Mesendoderm (in vitro differentiated cells): ENCODE measurements at regions not wholly inside any gene's neighbourhood (a gene's known extent, or its start where the extent isn't known, plus 50 kb on each side); places are given as distances from the start of the nearest gene placed in this dataset.
"Not testable (repeated sequence)": the region's sequence is repeated elsewhere in the genome, so short reads cannot be mapped to it uniquely, and the experiment has no call there.

Source experiments
- DNase-seq: peaks from one replicate; pipeline ENCODE4 v3.0.0; 2013
- H2AK5ac ChIP-seq: 2 replicates; pipeline ENCODE4 v1.6.1; 2013; ENCODE audit warnings: low read length, inconsistent platforms
- H2BK120ac ChIP-seq: 2 replicates; pipeline ENCODE4 v1.6.1; 2013; ENCODE audit warnings: low read depth, mild to moderate bottlenecking, low read length, moderate library complexity, mixed read lengths
- H2BK15ac ChIP-seq: replicated peaks from 2 replicates; pipeline ENCODE4 v1.6.1; 2013; ENCODE audit warnings: low read depth, mild to moderate bottlenecking, moderate library complexity
- H2BK5ac ChIP-seq: 2 replicates; pipeline ENCODE4 v1.6.1; 2013; ENCODE audit warnings: low read length, inconsistent platforms
- H3K18ac ChIP-seq: 2 replicates; pipeline ENCODE4 v1.6.1; 2013; ENCODE audit warnings: mild to moderate bottlenecking, low read length, mixed read lengths
- H3K23ac ChIP-seq: one replicate; pipeline ENCODE4 v1.6.1; 2013; ENCODE audit warnings: low read length
- H3K27ac ChIP-seq: 2 replicates; pipeline ENCODE4 v1.5.1; 2013; ENCODE audit warnings: low read depth, mild to moderate bottlenecking, inconsistent platforms, low read length, moderate library complexity
- H3K27me3 ChIP-seq: 2 replicates; pipeline ENCODE4 v1.6.1; 2013; ENCODE audit warnings: low read length, control low read depth, mild to moderate bottlenecking, inconsistent platforms; ENCODE audit not compliant: insufficient read depth, poor library complexity
- H3K36me3 ChIP-seq: 2 replicates; pipeline ENCODE4 v1.6.1; 2013; ENCODE audit warnings: low read length, inconsistent platforms; ENCODE audit not compliant: control insufficient read depth, insufficient read depth
- H3K4ac ChIP-seq: one replicate; pipeline ENCODE4 v1.6.1; 2013; ENCODE audit warnings: low read depth, mild to moderate bottlenecking, low read length, moderate library complexity
- H3K4me1 ChIP-seq: 2 replicates; pipeline ENCODE4 v1.6.1; 2013; ENCODE audit warnings: low read depth, low read length, inconsistent platforms; ENCODE audit not compliant: control insufficient read depth
- H3K4me2 ChIP-seq: 2 replicates; pipeline ENCODE4 v1.6.1; 2013; ENCODE audit warnings: low read length
- H3K4me3 ChIP-seq: 2 replicates; pipeline ENCODE4 v1.5.1; 2013; ENCODE audit warnings: mild to moderate bottlenecking, low read length
- H3K56ac ChIP-seq: one replicate; pipeline ENCODE4 v1.6.1; 2013; ENCODE audit warnings: low read length
- H3K79me1 ChIP-seq: 2 replicates; pipeline ENCODE4 v1.6.1; 2013; ENCODE audit warnings: low read length, inconsistent platforms
- H3K79me2 ChIP-seq: 2 replicates; pipeline ENCODE4 v1.6.1; 2013; ENCODE audit warnings: mild to moderate bottlenecking, low read length; ENCODE audit not compliant: control insufficient read depth, insufficient read depth
- H3K9ac ChIP-seq: 2 replicates; pipeline ENCODE4 v1.6.1; 2013; ENCODE audit warnings: low read length, inconsistent platforms
- H4K5ac ChIP-seq: one replicate; pipeline ENCODE4 v1.6.1; 2013; ENCODE audit warnings: low read length
- H4K8ac ChIP-seq: one replicate; pipeline ENCODE4 v1.6.1; 2013; ENCODE audit warnings: low read depth, mild to moderate bottlenecking, control low read depth, low read length, moderate library complexity
- WGBS: extraction: QIAGEN DNeasy Blood & Tissue Kit; methylation state at CpG from one replicate; pipeline ENCODE4 v1.1.7; 2013; ENCODE audit warnings: low lambda C conversion rate, missing lambda C conversion rate; ENCODE audit not compliant: insufficient coverage; ENCODE audit errors: extremely low coverage; 5-methylcytosine and 5-hydroxymethylcytosine counted together

- Histone ChIP-seq H2BK5ac (no peak overlapping the region), H3K9ac (no peak overlapping the region), H4K8ac (no peak overlapping the region), H3K36me3 (no peaks in the 10 kb centered on the region), H2AK5ac (no peak overlapping the region), H3K23ac (no peak overlapping the region), H3K56ac (no peak overlapping the region), H3K18ac (no peak overlapping the region), H3K4me2 (no peak overlapping the region), H3K79me2 (no peaks in the 10 kb centered on the region), H3K27me3 (no peaks in the 10 kb centered on the region), H2BK15ac (no peak overlapping the region), H3K4me3 (no peak overlapping the region), H3K4me1 (no peaks in the 10 kb centered on the region), H3K79me1 (no peaks in the 10 kb centered on the region), H3K4ac (no peak overlapping the region), H3K27ac (no peak overlapping the region), H4K5ac (no peak overlapping the region), H2BK120ac (no peak overlapping the region)
- no CpG with 5 or more reads among the region's 4 CpGs for WGBS
- no peak for DNase-seq
Measured at GRCh38 chr3:33940736-33941135, 142.3 kb downstream of the PDCD6IP start.

GRCh38 chr3:33941804-33942203, 143.4 kb downstream of the PDCD6IP start:
- H4K5ac ChIP-seq, result no peak overlapping the region
- no CpG with 5 or more reads among the region's 1 CpG for WGBS

GRCh38 chr3:33942483-33943150, 144.2 kb downstream of the PDCD6IP start:
- H3K18ac ChIP-seq, result no peak overlapping the region
- WGBS, result no CpG with 5 or more reads among the region's 4 CpGs
- H3K27ac ChIP-seq, result no peak overlapping the region
- H4K8ac ChIP-seq, result no peak overlapping the region
- H2BK5ac ChIP-seq, result no peak overlapping the region
- no peak for DNase-seq
- H3K27me3 ChIP-seq, result no peaks in the 10 kb centered on the region
- H2AK5ac ChIP-seq, result no peak overlapping the region
- no peak overlapping the region for H2BK120ac ChIP-seq
- H3K56ac ChIP-seq, result no peak overlapping the region
- no peaks in the 10 kb centered on the region for H3K4me1 ChIP-seq
- H3K23ac ChIP-seq, result no peak overlapping the region
- H3K79me1 ChIP-seq, result no peaks in the 10 kb centered on the region
- no peak overlapping the region for H3K4me3 ChIP-seq
- no peak overlapping the region for H3K9ac ChIP-seq
- H3K4me2 ChIP-seq, result no peak overlapping the region
- no peaks in the 10 kb centered on the region for H3K36me3 ChIP-seq
- no peak overlapping the region for H3K4ac ChIP-seq
- no peaks in the 10 kb centered on the region for H3K79me2 ChIP-seq
- H2BK15ac ChIP-seq, result no peak overlapping the region
- H4K5ac ChIP-seq, result no peak overlapping the region

More at GRCh38 chr3:33941804-33942203, 143.4 kb downstream of the PDCD6IP start:
- H3K23ac ChIP-seq, result no peak overlapping the region
- no peak overlapping the region for H2AK5ac ChIP-seq
- H2BK5ac ChIP-seq, result no peak overlapping the region
- no peak overlapping the region for H3K56ac ChIP-seq
- no peak overlapping the region for H3K27ac ChIP-seq
- H3K4me1 ChIP-seq, result no peaks in the 10 kb centered on the region
- no peak overlapping the region for H3K4me3 ChIP-seq
- no peak overlapping the region for H3K18ac ChIP-seq
- no peak overlapping the region for H3K4ac ChIP-seq
- H3K36me3 ChIP-seq, result no peaks in the 10 kb centered on the region
- no peak overlapping the region for H4K8ac ChIP-seq
- no peak overlapping the region for H2BK120ac ChIP-seq
- no peak overlapping the region for H3K4me2 ChIP-seq
- DNase-seq, result no peak
- H3K27me3 ChIP-seq, result no peaks in the 10 kb centered on the region
- H3K9ac ChIP-seq, result no peak overlapping the region
- no peak overlapping the region for H2BK15ac ChIP-seq
- H3K79me2 ChIP-seq, result no peaks in the 10 kb centered on the region
- H3K79me1 ChIP-seq, result no peaks in the 10 kb centered on the region

GRCh38 chr3:33943277-33943676, 144.8 kb downstream of the PDCD6IP start:
- H2BK5ac ChIP-seq, result no peak overlapping the region
- no peaks in the 10 kb centered on the region for H3K79me1 ChIP-seq
- no peak overlapping the region for H2AK5ac ChIP-seq
- H3K23ac ChIP-seq, result no peak overlapping the region
- H3K27ac ChIP-seq, result no peak overlapping the region
- H3K4me2 ChIP-seq, result no peak overlapping the region
- no peak overlapping the region for H2BK120ac ChIP-seq
- no peak overlapping the region for H4K8ac ChIP-seq
- DNase-seq, result no peak
- no peaks in the 10 kb centered on the region for H3K79me2 ChIP-seq
- no peaks in the 10 kb centered on the region for H3K4me1 ChIP-seq
- no peak overlapping the region for H3K4me3 ChIP-seq
- H3K9ac ChIP-seq, result no peak overlapping the region
- H3K18ac ChIP-seq, result no peak overlapping the region
- no peak overlapping the region for H2BK15ac ChIP-seq
- H4K5ac ChIP-seq, result no peak overlapping the region
- H3K4ac ChIP-seq, result no peak overlapping the region
- no peak overlapping the region for H3K56ac ChIP-seq
- no peaks in the 10 kb centered on the region for H3K27me3 ChIP-seq
- no peaks in the 10 kb centered on the region for H3K36me3 ChIP-seq

GRCh38 chr3:33946612-33947011, 148.2 kb downstream of the PDCD6IP start:
- not testable (repeated sequence) for H3K36me3 ChIP-seq, DNase-seq, H3K4ac ChIP-seq, H3K4me1 ChIP-seq, H2BK15ac ChIP-seq, H4K8ac ChIP-seq, H3K9ac ChIP-seq, H3K18ac ChIP-seq, H3K27me3 ChIP-seq, H3K56ac ChIP-seq, H3K4me2 ChIP-seq, H2BK120ac ChIP-seq, H3K23ac ChIP-seq, H3K79me2 ChIP-seq, H3K4me3 ChIP-seq, H3K27ac ChIP-seq, H3K79me1 ChIP-seq, H2BK5ac ChIP-seq, H4K5ac ChIP-seq, H2AK5ac ChIP-seq
